Progenitor cell of endocrine pancreas (in vitro differentiated cells): ENCODE measurements at regions not wholly inside any gene's neighbourhood (a gene's known extent, or its start where the extent isn't known, plus 50 kb on each side); places are given as distances from the start of the nearest gene placed in this dataset.

ENCODE experiments used
- DNase-seq: peaks from one replicate; pipeline ENCODE4 v3.0.0; 2021; ENCODE audit warnings: low spot score; ENCODE audit not compliant: unreplicated experiment
- H3K27ac Mint-ChIP-seq: 2 replicates; pipeline ENCODE4 v1.8.0; 2021; ENCODE audit warnings: mild to moderate bottlenecking, moderate library complexity, mixed read lengths
- H3K27me3 Mint-ChIP-seq: 2 replicates; pipeline ENCODE4 v1.8.0; 2021; ENCODE audit warnings: mixed read lengths
- H3K36me3 Mint-ChIP-seq: 2 replicates; pipeline ENCODE4 v1.8.0; 2022; ENCODE audit warnings: mixed read lengths; ENCODE audit not compliant: insufficient read depth
- H3K4me1 Mint-ChIP-seq: 2 replicates; pipeline ENCODE4 v1.8.0; 2021; ENCODE audit warnings: low read depth, mixed read lengths
- H3K4me3 Mint-ChIP-seq: 2 replicates; pipeline ENCODE4 v1.8.0; 2021; ENCODE audit warnings: low read depth, mild to moderate bottlenecking, moderate library complexity, mixed read lengths
- H3K9me3 Mint-ChIP-seq: 2 replicates; pipeline ENCODE4 v1.8.0; 2021; ENCODE audit warnings: low read depth, mixed read lengths
- TF ChIP-seq, protein P1 (sequence below): fragments of 200-600 bp; sonication (generic); IDR thresholded peaks from one replicate; pipeline ENCODE4 v1.5.0; 2021; ENCODE audit warnings: antibody characterized with exemption, mild to moderate bottlenecking; ENCODE audit not compliant: unreplicated experiment

DNA sequence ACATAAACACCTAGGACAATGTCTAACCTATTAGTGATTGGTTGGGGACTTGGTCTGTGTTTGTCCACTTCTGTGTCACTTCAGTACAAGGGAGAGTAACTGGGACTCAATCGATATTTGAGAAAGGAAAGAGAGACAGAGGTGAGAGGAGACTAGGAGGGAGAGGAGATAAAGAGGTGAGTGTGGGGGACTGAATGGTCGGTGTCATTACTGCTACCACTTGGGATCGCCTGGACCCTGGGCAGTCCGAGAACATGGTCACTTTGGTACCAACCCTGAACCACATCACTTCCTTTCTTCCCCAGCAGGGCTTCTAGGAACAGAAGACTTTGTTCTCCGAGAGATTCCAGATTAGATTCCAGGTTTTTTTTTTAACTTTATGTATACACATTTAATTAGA is 63.7 kb downstream of the GPR6 start:
- Mint-ChIP-seq H3K36me3 (no peaks in the 10 kb centered on the region), H3K27ac (no peak overlapping the region), H3K4me3 (no peak overlapping the region), H3K9me3 (no peaks in the 10 kb centered on the region), H3K4me1 (peaks cover 9% of the 10 kb centered on the region), H3K27me3 (peaks cover 3% of the 10 kb centered on the region)
- TF ChIP-seq, protein P1, sequence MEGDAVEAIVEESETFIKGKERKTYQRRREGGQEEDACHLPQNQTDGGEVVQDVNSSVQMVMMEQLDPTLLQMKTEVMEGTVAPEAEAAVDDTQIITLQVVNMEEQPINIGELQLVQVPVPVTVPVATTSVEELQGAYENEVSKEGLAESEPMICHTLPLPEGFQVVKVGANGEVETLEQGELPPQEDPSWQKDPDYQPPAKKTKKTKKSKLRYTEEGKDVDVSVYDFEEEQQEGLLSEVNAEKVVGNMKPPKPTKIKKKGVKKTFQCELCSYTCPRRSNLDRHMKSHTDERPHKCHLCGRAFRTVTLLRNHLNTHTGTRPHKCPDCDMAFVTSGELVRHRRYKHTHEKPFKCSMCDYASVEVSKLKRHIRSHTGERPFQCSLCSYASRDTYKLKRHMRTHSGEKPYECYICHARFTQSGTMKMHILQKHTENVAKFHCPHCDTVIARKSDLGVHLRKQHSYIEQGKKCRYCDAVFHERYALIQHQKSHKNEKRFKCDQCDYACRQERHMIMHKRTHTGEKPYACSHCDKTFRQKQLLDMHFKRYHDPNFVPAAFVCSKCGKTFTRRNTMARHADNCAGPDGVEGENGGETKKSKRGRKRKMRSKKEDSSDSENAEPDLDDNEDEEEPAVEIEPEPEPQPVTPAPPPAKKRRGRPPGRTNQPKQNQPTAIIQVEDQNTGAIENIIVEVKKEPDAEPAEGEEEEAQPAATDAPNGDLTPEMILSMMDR: no peak
- no peak for DNase-seq

DNA sequence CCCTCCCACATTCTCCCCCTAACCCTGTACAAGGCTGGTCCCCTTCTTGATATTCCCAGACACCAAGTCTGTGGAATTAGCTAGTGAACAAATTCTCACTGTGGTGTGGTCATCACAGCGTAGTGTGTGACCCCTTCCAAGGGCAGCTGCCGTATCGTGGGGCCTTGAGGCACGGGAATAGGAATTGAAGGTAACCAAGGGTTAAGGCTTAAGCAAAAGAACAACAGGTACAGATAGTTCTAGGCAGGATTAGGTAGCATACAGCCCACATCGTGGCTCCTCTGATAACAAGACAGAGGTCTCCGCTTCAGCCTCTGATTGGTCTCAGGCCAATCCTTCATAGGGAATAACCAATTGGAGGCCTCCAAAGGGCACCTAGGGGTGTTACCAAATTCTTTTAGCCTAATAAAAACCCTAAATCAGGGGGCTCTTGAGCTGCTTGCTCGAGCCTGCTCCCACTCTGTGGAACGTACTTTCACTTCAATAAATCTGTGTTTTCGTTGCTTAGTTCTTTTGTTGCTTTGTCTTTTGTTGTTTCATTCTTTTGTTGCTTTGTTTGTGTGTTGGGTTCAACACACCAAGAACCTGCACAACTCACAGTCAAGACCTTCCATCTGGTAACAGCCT is 64.7 kb downstream of the GPR6 start:
- no peak for DNase-seq
- H3K27ac Mint-ChIP-seq: no peak overlapping the region
- no peaks in the 10 kb centered on the region for H3K36me3 Mint-ChIP-seq

GRCh38 chr6:110043366-110043994 is 65.4 kb downstream of the GPR6 start:
- Mint-ChIP-seq H3K36me3 (no peaks in the 10 kb centered on the region), H3K4me3 (no peak overlapping the region), H3K27ac (no peak overlapping the region), H3K4me1 (peaks cover 9% of the 10 kb centered on the region), H3K9me3 (no peaks in the 10 kb centered on the region), H3K27me3 (peaks cover 3% of the 10 kb centered on the region)
- TF ChIP-seq, protein P1: no peak
- no peak for DNase-seq

More for the DNA sequence above, 64.7 kb downstream of the GPR6 start:
- Mint-ChIP-seq H3K27me3 (peaks cover 3% of the 10 kb centered on the region), H3K9me3 (no peaks in the 10 kb centered on the region), H3K4me1 (peaks cover 9% of the 10 kb centered on the region), H3K4me3 (no peak overlapping the region)
- TF ChIP-seq, protein P1: no peak

- no peak for DNase-seq
- Mint-ChIP-seq H3K4me1 (peaks cover 9% of the 10 kb centered on the region), H3K36me3 (no peaks in the 10 kb centered on the region), H3K4me3 (no peak overlapping the region), H3K27ac (no peak overlapping the region), H3K9me3 (no peaks in the 10 kb centered on the region), H3K27me3 (peaks cover 3% of the 10 kb centered on the region)
- TF ChIP-seq, protein P1: no peak
Measured at GRCh38 chr6:110044096-110044495, 66.0 kb downstream of the GPR6 start.

- H3K4me1 Mint-ChIP-seq: peaks cover 5% of the 10 kb centered on the region
- H3K27ac Mint-ChIP-seq: no peak overlapping the region
- TF ChIP-seq, protein P1: no peak
- no peak overlapping the region for H3K4me3 Mint-ChIP-seq
- H3K36me3 Mint-ChIP-seq: no peaks in the 10 kb centered on the region
- no peak for DNase-seq
- peaks cover 3% of the 10 kb centered on the region for H3K27me3 Mint-ChIP-seq
- no peaks in the 10 kb centered on the region for H3K9me3 Mint-ChIP-seq
Measured at GRCh38 chr6:110044622-110045021, 66.5 kb downstream of the GPR6 start.
